Hematopoietic multipotent progenitor cell treated with erythropoietin and hydrocortisone succinate and interleukin-3 and kit ligand, for 17 days (in vitro differentiated cells): ENCODE measurements at regions not wholly inside any gene's neighbourhood (a gene's known extent, or its start where the extent isn't known, plus 50 kb on each side); places are given as distances from the start of the nearest gene placed in this dataset.

ENCODE experiments used
- DNase-seq: peaks from one replicate; pipeline ENCODE4 v3.0.0-alpha.2; 2015; ENCODE audit warnings: low spot score

DNA sequence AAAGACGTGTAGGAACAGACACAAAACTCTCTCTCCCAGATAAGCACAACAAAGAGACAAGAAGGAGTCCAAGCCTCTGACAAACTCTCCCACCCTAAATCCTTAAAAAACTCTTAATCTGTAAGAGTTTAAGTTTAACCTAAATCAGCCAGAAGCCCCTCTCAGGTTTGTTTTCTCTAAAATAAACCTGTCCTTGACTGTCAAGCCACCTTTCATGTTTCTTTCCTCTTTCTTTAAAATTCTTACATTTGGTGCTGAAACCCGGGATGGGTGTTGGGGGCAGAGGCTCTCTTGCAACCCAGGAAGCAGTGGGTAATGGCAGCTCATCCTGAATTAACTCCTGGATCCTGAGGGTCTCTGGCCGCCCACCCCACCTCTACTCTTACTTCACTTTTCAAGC is 107.8 kb upstream of the TENT5D start:
- no peak for DNase-seq

DNA sequence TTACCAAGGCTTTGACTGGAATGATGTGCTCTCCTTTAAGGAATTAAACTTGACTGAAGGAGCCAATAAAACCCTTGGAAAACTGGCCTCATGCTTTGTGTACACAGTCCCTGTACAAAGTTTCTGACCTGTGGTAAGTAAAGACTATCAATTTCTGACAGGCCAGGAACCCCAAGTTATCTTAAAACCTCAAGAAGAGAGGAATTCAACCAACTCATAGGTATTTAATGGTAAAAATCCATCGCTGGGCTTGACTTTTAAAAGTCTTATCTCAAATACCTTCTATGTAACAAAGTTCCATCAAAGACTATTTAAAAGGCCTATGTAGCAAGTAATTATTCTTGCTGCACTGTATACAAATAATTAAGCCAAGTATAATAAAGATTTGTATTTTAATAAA is 103.7 kb upstream of the TENT5D start:
- DNase-seq, result no peak

DNA sequence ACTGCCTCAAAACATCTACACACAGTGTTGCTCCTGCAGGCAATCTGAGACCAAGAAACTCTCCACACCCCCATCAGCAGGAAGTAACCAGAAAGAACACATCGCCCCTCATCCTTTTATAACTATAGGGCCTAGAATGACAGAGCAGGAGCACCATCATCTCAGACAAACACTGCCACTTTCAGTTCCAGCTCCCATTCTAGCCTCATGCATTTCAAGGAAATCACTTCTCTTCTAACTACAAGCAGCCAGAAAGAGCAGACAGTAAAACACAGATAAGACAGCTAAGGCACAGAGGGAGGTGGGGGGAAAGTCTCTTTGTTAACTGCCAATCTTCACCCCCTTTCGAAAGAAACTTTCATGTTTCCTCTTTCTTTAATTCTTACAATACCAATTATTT is 102.6 kb upstream of the TENT5D start:
- DNase-seq, result no peak

DNA sequence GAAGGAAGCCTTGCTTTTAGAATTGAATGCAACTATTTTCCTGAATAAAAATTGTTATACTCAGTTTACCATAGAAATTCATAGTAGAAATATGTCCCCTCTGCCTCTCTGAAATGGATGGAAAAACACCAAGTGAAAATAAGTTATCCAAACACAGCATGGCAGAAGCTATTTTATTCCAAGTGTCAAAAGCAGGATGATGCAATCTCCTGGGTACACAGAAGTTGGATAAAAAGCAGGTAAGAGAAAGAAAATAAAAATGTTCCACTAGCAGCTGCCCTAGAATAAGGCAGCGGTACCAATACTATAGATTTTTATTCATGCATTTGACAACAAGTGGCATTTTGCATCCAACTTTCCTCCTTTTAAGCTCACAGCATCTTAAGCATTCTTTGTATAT is 89.0 kb upstream of the TENT5D start:
- DNase-seq, result no peak

DNA sequence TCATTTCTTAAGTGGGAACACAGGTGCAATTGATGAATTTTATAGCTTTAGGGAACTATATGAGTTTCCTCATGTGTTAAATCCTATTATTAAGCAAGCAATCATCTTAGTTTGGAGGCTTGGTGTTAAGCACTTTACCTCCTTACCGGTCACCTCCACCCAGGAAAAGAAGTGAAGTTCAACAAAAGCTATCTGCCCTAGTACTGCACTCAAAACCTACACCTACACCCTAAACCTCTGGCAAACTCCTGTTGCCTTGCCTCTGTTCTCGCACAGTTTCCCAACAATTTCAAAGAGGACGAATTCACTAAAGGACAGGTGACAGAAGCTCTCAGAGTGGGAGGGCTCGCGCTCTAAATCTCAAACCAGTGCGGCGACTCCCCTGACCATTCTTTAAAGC is 85.7 kb upstream of the TENT5D start:
- DNase-seq, result peak; percentile 3

DNA sequence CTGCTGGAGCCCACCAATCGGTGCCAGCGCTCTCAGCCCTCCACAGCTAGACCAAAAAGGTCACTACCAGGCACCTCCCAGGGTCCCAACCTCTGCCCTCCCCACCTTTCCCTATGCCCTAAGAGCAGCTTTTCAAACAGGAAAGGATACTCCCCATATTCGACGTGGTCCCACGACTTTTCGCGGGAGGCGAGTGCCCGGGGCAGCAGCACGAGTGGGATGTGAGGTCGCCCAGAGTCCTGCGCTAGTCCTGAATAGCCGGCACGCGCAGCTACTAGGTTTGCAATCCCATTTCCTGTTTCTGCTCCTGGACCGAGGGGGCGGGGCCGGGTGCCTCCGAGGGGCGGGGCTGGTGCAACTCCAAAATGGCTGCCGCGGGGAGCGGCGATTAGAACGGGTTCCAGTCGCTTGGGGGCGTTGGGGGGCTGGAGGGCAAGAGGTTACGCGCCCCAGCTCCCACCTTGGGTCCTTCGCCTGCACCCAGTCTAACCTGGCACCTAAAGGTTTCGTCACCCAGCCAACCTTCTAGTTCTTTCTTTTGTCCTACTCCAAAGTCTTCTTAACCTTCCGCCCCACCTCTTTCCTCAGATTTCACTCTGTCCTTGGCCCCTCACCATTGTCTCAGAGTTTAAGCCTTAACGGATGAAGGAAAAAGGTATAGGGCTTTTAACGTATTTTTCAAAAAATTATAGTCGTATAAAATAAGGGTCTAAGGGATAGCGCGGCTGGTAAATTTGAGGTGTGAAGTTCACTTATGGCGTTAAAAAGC is 85.0 kb upstream of the TENT5D start:
- peak; percentile 40 for DNase-seq

DNA sequence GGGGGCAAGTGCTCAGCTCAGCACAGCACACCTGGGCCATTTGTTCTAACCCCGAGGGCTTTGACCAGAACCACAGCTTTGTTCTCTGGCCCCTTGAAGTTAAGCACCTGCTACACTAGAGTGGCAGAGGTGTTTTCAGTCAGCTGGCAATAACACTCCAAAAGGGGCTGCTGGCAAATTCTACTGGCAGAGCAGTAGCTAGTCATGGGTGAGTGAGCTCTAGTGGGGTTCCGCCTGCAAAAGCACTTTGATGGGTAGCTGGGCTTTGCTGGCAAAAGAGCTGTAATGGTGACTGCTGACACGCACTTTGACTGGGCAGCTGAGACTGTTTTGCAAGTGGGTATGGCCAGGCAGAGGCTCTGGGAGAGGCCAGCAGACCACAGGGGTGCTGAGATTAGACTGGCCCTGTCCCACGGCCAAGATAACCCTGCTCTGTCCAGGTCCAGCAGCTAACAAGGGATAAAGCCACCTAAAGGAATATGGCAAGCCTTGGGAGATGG is 65.2 kb upstream of the TENT5D start:
- no peak for DNase-seq
